Naive thymus-derived CD4-positive, alpha-beta T cell (primary cell): ENCODE measurements at regions not wholly inside any gene's neighbourhood (a gene's known extent, or its start where the extent isn't known, plus 50 kb on each side); places are given as distances from the start of the nearest gene placed in this dataset.
"Not testable (repeated sequence)": the region's sequence is repeated elsewhere in the genome, so short reads cannot be mapped to it uniquely, and the experiment has no call there.

ENCODE experiments used
- ATAC-seq: fragments of 150-1000 bp; cut with Tn5 transposase; 2 replicates; pipeline ENCODE4 v1.10.0; 2021; ENCODE audit warnings: mild to moderate bottlenecking, moderate library complexity
- CTCF ChIA-PET: fragments of 350-600 bp; sonication (Branson Sonifier 250); formaldehyde crosslinking; loops from one replicate; lab custom pipeline; 2021; ENCODE audit warnings: antibody characterized with exemption; lab: Charles Lee
- POLR2A ChIA-PET: fragments of 350-600 bp; sonication (Branson Sonifier 250); formaldehyde crosslinking; loops from one replicate; lab custom pipeline; 2021; ENCODE audit warnings: antibody characterized with exemption, inconsistent platforms; lab: Charles Lee
- DNase-seq, 9 donors: peaks; one replicate each; pipeline versions ENCODE4 v3.0.0 to v3.0.0-alpha.2; 2020 to 2022; ENCODE audit warnings: mixed read lengths in 1 of 9
- H3K27ac ChIP-seq: one replicate; pipeline ENCODE4 v1.7.0; 2013; ENCODE audit warnings: mild to moderate bottlenecking, low read depth, low read length, moderate library complexity
- H3K27me3 ChIP-seq, 2 donors: one replicate each; pipeline ENCODE4 v1.7.0; 2013; ENCODE audit warnings: low read length in 2 of 2, mild to moderate bottlenecking in 2 of 2, moderate library complexity in 2 of 2; ENCODE audit not compliant: control insufficient read depth in 2 of 2, insufficient read depth in 2 of 2
- H3K36me3 ChIP-seq, 3 experiments: 1 replicate in 2 of 3; 2 replicates in 1 of 3; pipeline ENCODE4 v1.7.0; 2013; ENCODE audit warnings: low read length in 3 of 3, mild to moderate bottlenecking in 3 of 3, moderate library complexity in 1 of 3; ENCODE audit not compliant: insufficient read depth in 3 of 3, control insufficient read depth in 2 of 3
- H3K4me1 ChIP-seq, 2 donors: one replicate each; pipeline ENCODE4 v1.7.0; 2013; ENCODE audit warnings: low read length in 2 of 2, mild to moderate bottlenecking in 2 of 2, moderate library complexity in 1 of 2; ENCODE audit not compliant: control insufficient read depth in 2 of 2, insufficient read depth in 2 of 2
- H3K4me3 ChIP-seq: 2 replicates; pipeline ENCODE4 v1.7.0; 2013; ENCODE audit warnings: mild to moderate bottlenecking, low read length
- H3K9me3 ChIP-seq, 3 experiments: 1 replicate in 2 of 3; 2 replicates in 1 of 3; pipeline ENCODE4 v1.7.0; 2013; ENCODE audit warnings: low read length in 3 of 3; ENCODE audit not compliant: control insufficient read depth in 2 of 3
- H3K27ac Mint-ChIP-seq, 9 donors: one replicate each; pipeline ENCODE4 v1.8.0; 2020 to 2022; ENCODE audit warnings: mixed read lengths in 9 of 9, mild to moderate bottlenecking in 8 of 9, moderate library complexity in 5 of 9, inconsistent platforms in 2 of 9
- H3K27me3 Mint-ChIP-seq, 5 donors: one replicate each; pipeline ENCODE4 v1.8.0; 2021 to 2022; ENCODE audit warnings: mixed read lengths in 5 of 5, mild to moderate bottlenecking in 1 of 5
- H3K36me3 Mint-ChIP-seq, 5 donors: one replicate each; pipeline ENCODE4 v1.8.0; 2020 to 2022; ENCODE audit warnings: mixed read lengths in 5 of 5, mild to moderate bottlenecking in 3 of 5, inconsistent platforms in 1 of 5
- H3K4me1 Mint-ChIP-seq, 7 donors: one replicate each; pipeline ENCODE4 v1.8.0; 2020 to 2022; ENCODE audit warnings: mixed read lengths in 7 of 7, mild to moderate bottlenecking in 3 of 7, inconsistent platforms in 1 of 7
- H3K4me3 Mint-ChIP-seq, 10 donors: one replicate each; pipeline ENCODE4 v1.8.0; 2020 to 2022; ENCODE audit warnings: mild to moderate bottlenecking in 10 of 10, mixed read lengths in 10 of 10, moderate library complexity in 6 of 10, inconsistent platforms in 2 of 10
- H3K9me3 Mint-ChIP-seq, 11 donors: one replicate each; pipeline ENCODE4 v1.8.0; 2020 to 2022; ENCODE audit warnings: mixed read lengths in 11 of 11, mild to moderate bottlenecking in 4 of 11, inconsistent platforms in 1 of 11, moderate library complexity in 1 of 11
- intact Hi-C, 2 donors: fragments of 100-400 bp; cut with micrococcal nuclease; formaldehyde crosslinking; loops; one replicate each; pipeline ENCODE4 v1.15.1; 2023

DNA sequence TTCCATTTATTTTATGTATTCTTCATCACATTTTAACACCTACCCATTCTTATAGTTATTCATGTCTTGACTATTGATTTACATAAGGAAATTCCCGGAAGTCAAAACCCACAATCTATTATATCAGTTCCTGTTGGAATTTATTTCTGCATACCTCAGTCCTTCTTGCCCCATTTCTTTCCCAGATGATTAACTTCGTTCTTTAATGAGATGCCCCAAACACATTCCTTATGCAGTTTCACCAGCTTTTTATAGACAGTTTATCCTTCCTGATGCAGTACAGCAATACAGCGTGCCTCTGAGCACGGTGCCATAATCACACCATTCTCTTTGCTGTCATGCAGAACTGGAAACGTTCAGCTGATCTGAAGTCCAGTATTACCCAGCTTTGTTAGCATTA is 175.8 kb upstream of the NANOGP8 start:
- intact Hi-C loops: no loop called here
- CTCF ChIA-PET: no interaction called here
- H3K4me3 Mint-ChIP-seq: no peak overlapping the region

GRCh38 chr15:35260274-35260673 is 175.2 kb upstream of the NANOGP8 start:
- CTCF ChIA-PET, H3K4me3 ChIP-seq, H3K4me3 Mint-ChIP-seq, H3K27ac ChIP-seq, POLR2A ChIA-PET, H3K27ac Mint-ChIP-seq, H3K9me3 Mint-ChIP-seq, H3K4me1 ChIP-seq, DNase-seq, H3K27me3 ChIP-seq, ATAC-seq, H3K27me3 Mint-ChIP-seq, H3K36me3 Mint-ChIP-seq, H3K9me3 ChIP-seq, H3K4me1 Mint-ChIP-seq, intact Hi-C loops, H3K36me3 ChIP-seq: not testable (repeated sequence)

More for the DNA sequence above, 175.8 kb upstream of the NANOGP8 start:
- no peak overlapping the region for H3K4me3 ChIP-seq
- H3K4me1 ChIP-seq: no peaks in the 10 kb centered on the region
- H3K27ac ChIP-seq: no peak overlapping the region
- H3K9me3 ChIP-seq: no peaks in the 10 kb centered on the region
- ATAC-seq (no peak), DNase-seq (no peak)
- Mint-ChIP-seq H3K9me3 (no peaks in the 10 kb centered on the region), H3K36me3 (no peaks in the 10 kb centered on the region), H3K27ac (no peak overlapping the region), H3K27me3 (no peaks in the 10 kb centered on the region), H3K4me1 (no peaks in the 10 kb centered on the region)
- H3K36me3 ChIP-seq: no peaks in the 10 kb centered on the region
- POLR2A ChIA-PET: no interaction called here
- no peaks in the 10 kb centered on the region for H3K27me3 ChIP-seq

GRCh38 chr15:35256551-35256950 is 171.5 kb upstream of the NANOGP8 start:
- POLR2A ChIA-PET: no interaction called here
- no peak for ATAC-seq
- Mint-ChIP-seq H3K27me3 (no peaks in the 10 kb centered on the region), H3K27ac (no peak overlapping the region), H3K4me3 (no peak overlapping the region), H3K9me3 (no peaks in the 10 kb centered on the region), H3K4me1 (no peaks in the 10 kb centered on the region), H3K36me3 (no peaks in the 10 kb centered on the region)
- H3K27ac ChIP-seq: no peak overlapping the region
- no peak overlapping the region for H3K4me3 ChIP-seq
- no peaks in the 10 kb centered on the region for H3K36me3 ChIP-seq
- intact Hi-C loops: no loop called here
- H3K4me1 ChIP-seq: no peaks in the 10 kb centered on the region
- H3K27me3 ChIP-seq: no peaks in the 10 kb centered on the region
- no peak for DNase-seq
- CTCF ChIA-PET: no interaction called here
- H3K9me3 ChIP-seq: no peaks in the 10 kb centered on the region

GRCh38 chr15:35256141-35256540 is 171.0 kb upstream of the NANOGP8 start:
- no peaks in the 10 kb centered on the region for H3K4me1 Mint-ChIP-seq
- Histone ChIP-seq H3K9me3 (no peaks in the 10 kb centered on the region), H3K4me1 (no peaks in the 10 kb centered on the region), H3K27me3 (no peaks in the 10 kb centered on the region), H3K27ac (no peak overlapping the region), H3K36me3 (no peaks in the 10 kb centered on the region), H3K4me3 (no peak overlapping the region)
- CTCF ChIA-PET: no interaction called here
- intact Hi-C loops: no loop called here
- no peaks in the 10 kb centered on the region for H3K27me3 Mint-ChIP-seq
- no peak for ATAC-seq
- H3K4me3 Mint-ChIP-seq: no peak overlapping the region
- H3K36me3 Mint-ChIP-seq: no peaks in the 10 kb centered on the region
- POLR2A ChIA-PET: no interaction called here
- DNase-seq: no peak
- no peak overlapping the region for H3K27ac Mint-ChIP-seq
- H3K9me3 Mint-ChIP-seq: no peaks in the 10 kb centered on the region

DNA sequence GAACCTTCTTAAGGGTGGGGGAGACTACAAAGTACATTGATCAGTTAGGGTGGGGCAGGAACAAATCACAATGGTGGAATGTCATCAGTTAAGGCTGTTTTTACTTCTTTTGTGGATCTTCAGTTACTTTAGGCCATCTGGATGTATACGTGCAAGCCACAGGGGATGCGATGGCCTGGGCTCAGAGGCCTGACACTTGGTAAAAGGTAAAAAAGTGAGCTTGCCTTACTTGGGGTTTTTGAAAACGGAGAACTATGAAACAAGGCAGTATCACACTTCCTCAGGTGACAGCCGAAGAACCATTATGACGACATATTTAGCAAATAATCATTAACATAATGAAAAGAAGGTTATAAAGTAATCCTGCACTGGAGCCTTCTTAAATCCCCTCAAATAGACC is 169.8 kb upstream of the NANOGP8 start:
- H3K4me3 ChIP-seq, H3K9me3 Mint-ChIP-seq: not testable (repeated sequence)

GRCh38 chr15:35254062-35254461 is 169.0 kb upstream of the NANOGP8 start:
- Mint-ChIP-seq H3K36me3 (no peaks in the 10 kb centered on the region), H3K27me3 (no peaks in the 10 kb centered on the region), H3K4me1 (no peaks in the 10 kb centered on the region), H3K4me3 (no peak overlapping the region), H3K27ac (no peak overlapping the region), H3K9me3 (no peaks in the 10 kb centered on the region)
- H3K9me3 ChIP-seq: no peaks in the 10 kb centered on the region
- no peak overlapping the region for H3K4me3 ChIP-seq
- no peaks in the 10 kb centered on the region for H3K4me1 ChIP-seq
- H3K36me3 ChIP-seq: no peaks in the 10 kb centered on the region
- H3K27ac ChIP-seq: no peak overlapping the region
- ChIA-PET POLR2A (no interaction called here), CTCF (no interaction called here)
- intact Hi-C loops: no loop called here
- DNase-seq (no peak), ATAC-seq (no peak)
- H3K27me3 ChIP-seq: no peaks in the 10 kb centered on the region

More for the DNA sequence above, 169.8 kb upstream of the NANOGP8 start:
- H3K27ac Mint-ChIP-seq, DNase-seq, H3K27me3 ChIP-seq, H3K4me1 ChIP-seq, H3K4me3 Mint-ChIP-seq, H3K36me3 Mint-ChIP-seq, H3K4me1 Mint-ChIP-seq, H3K9me3 ChIP-seq, ATAC-seq, POLR2A ChIA-PET, H3K36me3 ChIP-seq, H3K27me3 Mint-ChIP-seq, CTCF ChIA-PET, H3K27ac ChIP-seq, intact Hi-C loops: not testable (repeated sequence)

GRCh38 chr15:35252351-35252865 is 167.3 kb upstream of the NANOGP8 start:
- no peak for ATAC-seq
- CTCF ChIA-PET: no interaction called here

More at GRCh38 chr15:35252351-35252865, 167.3 kb upstream of the NANOGP8 start:
- Histone ChIP-seq H3K27ac (no peak overlapping the region), H3K4me1 (no peaks in the 10 kb centered on the region), H3K4me3 (no peak overlapping the region), H3K27me3 (no peaks in the 10 kb centered on the region), H3K9me3 (no peaks in the 10 kb centered on the region), H3K36me3 (no peaks in the 10 kb centered on the region)
- Mint-ChIP-seq H3K9me3 (no peaks in the 10 kb centered on the region), H3K27ac (no peak overlapping the region), H3K27me3 (no peaks in the 10 kb centered on the region), H3K36me3 (no peaks in the 10 kb centered on the region), H3K4me1 (no peaks in the 10 kb centered on the region), H3K4me3 (no peak overlapping the region)
- no peak for DNase-seq
- POLR2A ChIA-PET: no interaction called here
- intact Hi-C loops: no loop called here
